IMR-90 (cell line): ENCODE measurements at regions not wholly inside any gene's neighbourhood (a gene's known extent, or its start where the extent isn't known, plus 50 kb on each side); places are given as distances from the start of the nearest gene placed in this dataset.

Experiments used
- ATAC-seq: fragments of 200-7000 bp; cut with Tn5 transposase; 2 replicates; pipeline ENCODE4 v1.9.1; 2020; ENCODE audit warnings: low read depth, mild to moderate bottlenecking, moderate library complexity
- BruUV-seq: library from RNA; stranded (reverse); fragments of 400-500 nt; replicated peaks from 2 replicates; lab custom pipeline; 2021; lab: Mats Ljungman, UMichigan
- CTCF ChIA-PET: fragments of 300-600 bp; formaldehyde crosslinking; extraction: SDS; loops from one replicate; lab custom pipeline; 2021; ENCODE audit warnings: antibody characterized with exemption; lab: Yijun Ruan, JAX
- POLR2A ChIA-PET: fragments of 300-600 bp; sonication (Branson Sonifier 250); formaldehyde crosslinking; loops from one replicate; lab custom pipeline; 2022; ENCODE audit warnings: antibody characterized with exemption; ENCODE audit not compliant: unreplicated experiment; lab: Charles Lee
- DNase-seq: peaks from one replicate; pipeline ENCODE4 v3.0.0; 2013
- H2AFZ ChIP-seq: replicated peaks from 2 replicates; pipeline ENCODE3; 2013; ENCODE audit warnings: low read length, mild to moderate bottlenecking; ENCODE audit not compliant: poor library complexity
- H2AK5ac ChIP-seq: 2 replicates; pipeline ENCODE4 v1.6.1; 2013; ENCODE audit warnings: low read depth, low read length, inconsistent platforms
- H2AK9ac ChIP-seq: replicated peaks from 2 replicates; pipeline ENCODE3; 2013; ENCODE audit warnings: mild to moderate bottlenecking, low read depth, low read length, moderate library complexity; ENCODE audit not compliant: poor library complexity
- H2BK120ac ChIP-seq: 2 replicates; pipeline ENCODE4 v1.6.1; 2013; ENCODE audit warnings: low read depth, low read length, inconsistent platforms
- H2BK15ac ChIP-seq: 3 replicates; pipeline ENCODE4 v1.6.1; 2013; ENCODE audit warnings: low read depth, low read length, inconsistent platforms
- H2BK20ac ChIP-seq: 2 replicates; pipeline ENCODE4 v1.6.1; 2013; ENCODE audit warnings: low read depth, mild to moderate bottlenecking, inconsistent platforms, low read length, moderate library complexity
- H2BK5ac ChIP-seq: 2 replicates; pipeline ENCODE4 v1.6.1; 2013; ENCODE audit warnings: mild to moderate bottlenecking, low read depth, low read length, inconsistent platforms; ENCODE audit not compliant: poor library complexity, severe bottlenecking
- H3K14ac ChIP-seq: replicated peaks from 2 replicates; pipeline ENCODE4 v1.6.1; 2013; ENCODE audit warnings: low read depth, low read length, inconsistent platforms
- H3K18ac ChIP-seq: 2 replicates; pipeline ENCODE4 v1.6.1; 2013; ENCODE audit warnings: low read depth, low read length, control low read depth
- H3K23ac ChIP-seq: 2 replicates; pipeline ENCODE4 v1.6.1; 2013; ENCODE audit warnings: low read depth, low read length, inconsistent platforms
- H3K27ac ChIP-seq: 2 replicates; pipeline ENCODE4 v1.5.1; 2013; ENCODE audit warnings: mild to moderate bottlenecking, control low read depth, low read length; ENCODE audit not compliant: insufficient read depth
- H3K27me3 ChIP-seq: 2 replicates; pipeline ENCODE4 v1.6.1; 2013; ENCODE audit warnings: low read length; ENCODE audit not compliant: control insufficient read depth, insufficient read depth
- H3K36me3 ChIP-seq: 2 replicates; pipeline ENCODE4 v1.6.1; 2013; ENCODE audit warnings: low read length, mixed read lengths; ENCODE audit not compliant: control insufficient read depth, insufficient read depth
- H3K4ac ChIP-seq: 2 replicates; pipeline ENCODE4 v1.6.1; 2013; ENCODE audit warnings: low read depth, low read length, inconsistent platforms
- H3K4me1 ChIP-seq: 2 replicates; pipeline ENCODE4 v1.6.1; 2013; ENCODE audit warnings: low read length, mixed read lengths; ENCODE audit not compliant: control insufficient read depth, insufficient read depth
- H3K4me2 ChIP-seq: 2 replicates; pipeline ENCODE4 v1.6.1; 2013; ENCODE audit warnings: low read depth, mild to moderate bottlenecking, control low read depth, low read length, moderate library complexity
- H3K4me3 ChIP-seq: 2 replicates; pipeline ENCODE4 v1.5.1; 2013; ENCODE audit warnings: low read depth, mild to moderate bottlenecking, control low read depth, low read length, moderate library complexity; ENCODE audit not compliant: insufficient read depth
- H3K56ac ChIP-seq: 2 replicates; pipeline ENCODE4 v1.6.1; 2013; ENCODE audit warnings: low read length, inconsistent platforms; ENCODE audit not compliant: insufficient read depth; ENCODE audit errors: extremely low read depth
- H3K79me1 ChIP-seq, 2 experiments: 2 replicates each; pipeline ENCODE4 v1.6.1; 2013; ENCODE audit warnings: low read length in 2 of 2, inconsistent platforms in 1 of 2, low read depth in 1 of 2
- H3K9ac ChIP-seq: 2 replicates; pipeline ENCODE4 v1.6.1; 2013; ENCODE audit warnings: low read depth, low read length, control low read depth
- H3K9me1 ChIP-seq: 2 replicates; pipeline ENCODE4 v1.6.1; 2013; ENCODE audit warnings: low read length, inconsistent platforms; ENCODE audit not compliant: insufficient read depth
- H3K9me3 ChIP-seq: 2 replicates; pipeline ENCODE4 v1.6.1; 2013; ENCODE audit warnings: low read length; ENCODE audit not compliant: control insufficient read depth, insufficient read depth
- H4K20me1 ChIP-seq: 2 replicates; pipeline ENCODE4 v1.6.1; 2013; ENCODE audit warnings: low read length, inconsistent platforms; ENCODE audit not compliant: insufficient read depth
- H4K5ac ChIP-seq: 2 replicates; pipeline ENCODE4 v1.6.1; 2013; ENCODE audit warnings: mild to moderate bottlenecking, low read depth, low read length, control low read depth
- H4K8ac ChIP-seq, 2 experiments: 2 replicates each; pipeline ENCODE4 v1.6.1; 2013; ENCODE audit warnings: low read depth in 2 of 2, low read length in 2 of 2, control low read depth in 1 of 2, inconsistent platforms in 1 of 2
- H4K91ac ChIP-seq: 2 replicates; pipeline ENCODE4 v1.6.1; 2013; ENCODE audit warnings: low read depth, low read length, inconsistent platforms; ENCODE audit not compliant: insufficient read depth
- ELK1 ChIP-seq: fragments of 150-350 bp; IDR thresholded peaks from 2 replicates; pipeline ENCODE4 v1.6.1; 2016; ENCODE audit warnings: low read depth, mild to moderate bottlenecking, low read length, moderate library complexity, borderline replicate concordance
- MXI1 ChIP-seq: IDR thresholded peaks from 2 replicates; pipeline ENCODE4 v1.6.1; 2012; ENCODE audit warnings: low read depth, mild to moderate bottlenecking, low read length, moderate library complexity, borderline replicate concordance
- NFE2L2 ChIP-seq: fragments of 150-350 bp; IDR thresholded peaks from 2 replicates; pipeline ENCODE4 v1.6.1; 2016; ENCODE audit warnings: low read depth, mild to moderate bottlenecking, low read length
- POLR2A ChIP-seq: IDR thresholded peaks from 2 replicates; pipeline ENCODE4 v1.6.1; 2012; ENCODE audit warnings: mild to moderate bottlenecking, low read depth, low read length
- RCOR1 ChIP-seq: IDR thresholded peaks from 2 replicates; pipeline ENCODE4 v1.6.1; 2012; ENCODE audit warnings: mild to moderate bottlenecking, low read length, improper control_type of control experiment; ENCODE audit not compliant: insufficient replicate concordance
- SMC3 ChIP-seq: fragments of 150-350 bp; IDR thresholded peaks from 2 replicates; pipeline ENCODE4 v1.6.1; 2016; ENCODE audit warnings: low read depth, mild to moderate bottlenecking, antibody characterized with exemption, low read length, moderate library complexity
- USF2 ChIP-seq: fragments of 150-350 bp; IDR thresholded peaks from 2 replicates; pipeline ENCODE4 v1.6.1; 2017; ENCODE audit warnings: mild to moderate bottlenecking, antibody characterized with exemption, low read length, low read depth
- WGBS, 2 experiments: methylation state at CpG; one replicate each; pipeline versions ENCODE4 v1.1.5 to v1.1.7; 2013; ENCODE audit warnings: missing lambda C conversion rate in 2 of 2; ENCODE audit not compliant: insufficient read length in 1 of 2; ENCODE audit errors: extremely low coverage in 2 of 2; 5-methylcytosine and 5-hydroxymethylcytosine counted together
- dilution Hi-C: fragments of 300-500 bp; cut with HindIII; formaldehyde crosslinking; loops from one replicate; pipeline ENCODE4 v1.14.3; 2018; ENCODE audit warnings: low sequenced_read_pairs; ENCODE audit not compliant: unreplicated experiment
- in situ Hi-C: fragments of 300-500 bp; cut with MboI; formaldehyde crosslinking; loops from 3 replicates; pipeline ENCODE4 v1.14.3; 2019; ENCODE audit warnings: low sequenced_read_pairs, inconsistent platforms, mixed read lengths
- intact Hi-C: fragments of 100-400 bp; cut with micrococcal nuclease; formaldehyde crosslinking; loops from 2 replicates; pipeline ENCODE4 v1.10.0; 2022

GRCh38 chr18:70627182-70627802 lies 338.4 kb downstream of the SOCS6 start:
- H3K79me1 ChIP-seq: no peaks in the 10 kb centered on the region
- H2BK5ac ChIP-seq: no peak overlapping the region
- H4K20me1 ChIP-seq: no peaks in the 10 kb centered on the region
- no peaks in the 10 kb centered on the region for H3K4me1 ChIP-seq
- H3K23ac ChIP-seq: no peak overlapping the region
- no peak overlapping the region for H4K5ac ChIP-seq
- H3K27me3 ChIP-seq: no peaks in the 10 kb centered on the region
- H3K4me3 ChIP-seq: no peak overlapping the region
- no peak overlapping the region for H3K56ac ChIP-seq
- CTCF ChIA-PET: no interaction called here
- no peak overlapping the region for H2AFZ ChIP-seq
- no peak overlapping the region for H4K91ac ChIP-seq
- no CpG with 5 or more reads among the region's 4 CpGs for WGBS, 2 experiments
- no peak overlapping the region for H3K27ac ChIP-seq
- H3K4ac ChIP-seq: no peak overlapping the region
- no peaks in the 10 kb centered on the region for H3K36me3 ChIP-seq
- POLR2A ChIA-PET: no interaction called here
- H3K14ac ChIP-seq: no peak overlapping the region
- no peak overlapping the region for H2AK5ac ChIP-seq
- no TSS peak for BruUV-seq
- dilution Hi-C loops: no loop called here
- no peak overlapping the region for H2BK20ac ChIP-seq
- peaks cover 4% of the 10 kb centered on the region; the same call in 1 of the 2 replicates for H3K9me3 ChIP-seq
- H2AK9ac ChIP-seq: no peak overlapping the region
- no peak overlapping the region for H3K9ac ChIP-seq
- in situ Hi-C loops: no loop called here
- H2BK15ac ChIP-seq: no peak overlapping the region
- intact Hi-C loops: no loop called here
- no peak overlapping the region for H2BK120ac ChIP-seq
- no peak for DNase-seq
- H3K9me1 ChIP-seq: no peaks in the 10 kb centered on the region
- TF ChIP-seq RCOR1 (no peak), POLR2A (no peak), ELK1 (no peak), SMC3 (no peak), USF2 (no peak), NFE2L2 (no peak), MXI1 (no peak)
- H3K4me2 ChIP-seq: no peak overlapping the region
- no peak overlapping the region for H4K8ac ChIP-seq
- no peak for ATAC-seq
- no peak overlapping the region for H3K18ac ChIP-seq
